Activated naive CD8-positive, alpha-beta T cell treated with anti-CD3 and anti-CD28 coated beads, Interleukin-2, amount 50 U/mL, for 16 hours (primary cell): ENCODE measurements at regions not wholly inside any gene's neighbourhood (a gene's known extent, or its start where the extent isn't known, plus 50 kb on each side); places are given as distances from the start of the nearest gene placed in this dataset.
"Not testable (repeated sequence)": the region's sequence is repeated elsewhere in the genome, so short reads cannot be mapped to it uniquely, and the experiment has no call there.

Source experiments
- DNase-seq: peaks from one replicate; pipeline ENCODE4 v3.0.0-alpha.2; 2020; ENCODE audit warnings: low read depth, low spot score

- DNase-seq = no peak
These were observed 252.7 kb downstream of the KCNRG start for GRCh38 chr13:50267917-50268316.

DNA sequence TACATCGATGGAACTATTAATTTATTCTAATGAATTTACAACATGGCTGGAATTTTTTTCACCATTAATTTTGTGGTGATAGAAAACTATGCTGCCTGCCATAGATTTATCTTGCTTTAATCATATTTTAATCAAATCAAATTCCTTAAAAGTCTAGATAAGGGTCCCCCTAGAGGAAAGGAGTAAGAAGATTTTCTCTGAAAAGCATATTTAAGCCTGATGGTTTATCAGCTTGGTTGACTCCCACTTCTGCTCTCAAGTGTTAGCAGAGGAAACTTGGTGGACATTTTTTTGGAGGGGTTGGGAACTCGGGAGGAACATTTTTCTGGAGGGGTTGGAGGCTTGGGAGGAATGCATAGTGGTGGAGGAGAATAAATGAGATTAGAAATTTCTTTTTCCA is 253.3 kb downstream of the KCNRG start:
- no peak for DNase-seq

DNA sequence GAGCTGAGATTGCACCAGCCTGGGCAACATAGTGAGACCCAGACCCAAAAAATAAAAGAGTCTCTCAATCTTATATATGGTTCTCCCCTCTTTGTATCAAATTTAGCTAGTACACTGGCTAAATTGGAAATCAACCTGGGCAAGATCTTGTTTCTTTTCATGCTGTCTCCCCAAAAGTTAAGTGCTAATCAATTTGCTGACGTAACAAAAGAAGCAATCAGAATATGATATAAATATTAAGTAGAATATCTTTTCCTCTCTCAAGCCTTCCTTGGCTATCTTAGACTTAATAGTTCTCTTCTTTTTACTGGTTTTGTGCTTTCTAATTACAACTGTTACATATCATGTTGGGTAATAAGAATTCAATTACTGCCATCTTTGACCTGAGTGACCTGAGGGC is 258.9 kb downstream of the KCNRG start:
- no peak for DNase-seq

DNA sequence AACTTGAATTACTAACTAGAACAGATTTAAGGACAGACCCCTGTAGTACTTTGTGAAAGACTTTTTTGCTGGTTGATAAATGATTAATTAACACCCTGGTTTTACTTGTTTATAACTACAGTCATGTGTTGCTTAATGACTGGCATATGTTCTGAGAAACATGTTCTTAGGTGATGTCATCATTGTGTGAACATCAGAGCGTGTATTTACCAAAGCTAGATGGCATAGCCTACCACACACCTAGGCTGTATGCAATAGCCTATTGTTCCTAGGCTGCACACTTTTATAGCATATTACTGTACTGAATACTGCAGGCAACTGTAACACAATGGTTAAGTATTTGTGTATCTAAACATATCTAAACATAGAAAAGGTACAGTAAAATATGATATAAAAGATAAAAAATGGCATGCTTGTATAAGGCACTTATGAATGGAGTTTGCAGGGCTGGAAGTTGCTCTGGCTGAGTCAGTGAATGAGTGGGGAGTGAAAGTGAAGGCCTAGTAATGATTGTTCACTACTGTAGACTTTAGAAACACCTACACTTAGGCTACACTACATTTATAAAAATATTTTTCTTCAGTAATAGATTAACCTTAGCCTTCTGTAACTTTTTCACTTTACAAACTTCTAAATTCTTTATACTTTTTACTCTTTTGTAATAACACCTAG is 260.3 kb downstream of the KCNRG start:
- DNase-seq = no peak

DNA sequence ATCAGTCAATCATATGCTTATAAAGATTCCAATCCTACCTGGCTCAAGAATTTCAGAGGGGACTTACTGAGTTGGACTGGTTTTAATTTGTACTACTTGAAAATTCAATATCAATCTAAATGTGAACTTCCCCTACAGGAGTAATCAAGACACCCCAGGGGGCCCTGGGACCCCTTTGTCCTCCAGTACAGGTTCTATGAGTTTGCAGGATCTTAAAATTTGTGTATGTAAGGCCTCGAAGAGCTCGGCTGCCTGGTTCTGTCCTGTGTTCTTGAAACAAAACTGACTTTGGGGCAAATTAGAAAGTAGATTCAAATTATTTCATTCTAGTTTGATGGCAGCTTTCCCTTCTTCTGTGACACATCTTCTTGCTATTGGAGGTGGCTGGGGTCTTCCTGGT is 261.3 kb downstream of the KCNRG start:
- no peak for DNase-seq

GRCh38 chr13:50277127-50277526 is 261.9 kb downstream of the KCNRG start:
- no peak for DNase-seq

DNA sequence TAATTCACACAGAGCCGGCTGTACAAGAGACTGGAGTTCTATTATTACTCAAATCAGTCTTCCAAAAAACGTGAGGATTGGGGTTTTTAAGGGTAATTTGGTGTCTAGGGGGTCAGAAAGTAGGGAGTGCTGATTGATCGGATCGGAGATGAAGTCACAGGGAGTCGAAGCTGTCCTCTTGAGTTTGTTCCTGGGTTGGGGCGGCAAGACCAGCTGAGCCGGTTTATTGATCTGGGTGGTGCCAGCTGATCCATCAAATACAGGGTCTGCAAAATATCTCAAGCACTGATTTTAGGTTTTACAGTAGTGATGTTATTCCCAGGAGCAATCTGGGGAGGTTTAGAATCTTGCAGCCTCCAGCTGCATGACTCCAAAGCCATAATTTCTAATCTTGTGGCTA is 262.7 kb downstream of the KCNRG start:
- DNase-seq = no peak

DNA sequence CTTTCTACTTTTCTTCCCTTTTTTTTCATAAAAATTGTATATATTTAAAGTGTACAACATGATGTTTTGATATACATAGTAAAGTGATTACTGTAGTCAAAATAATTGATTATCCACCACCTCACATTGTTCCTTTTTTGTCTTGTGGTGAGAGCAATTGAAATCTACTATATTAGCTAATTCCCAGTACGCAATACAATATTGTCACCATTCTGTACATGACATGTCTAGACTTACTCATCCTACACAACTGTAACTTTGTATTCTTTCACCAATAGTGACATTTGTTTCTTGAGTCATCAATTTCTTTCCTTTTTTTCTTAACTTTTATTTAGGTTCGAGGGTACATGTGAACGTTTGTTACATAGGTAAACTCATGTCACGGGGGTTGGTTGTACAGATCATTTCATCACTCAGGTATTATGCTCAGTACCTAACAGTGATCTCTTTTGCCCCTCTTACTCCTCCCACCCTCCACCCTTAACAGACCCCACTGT is 265.2 kb downstream of the KCNRG start:
- no peak for DNase-seq

- DNase-seq = no peak
These were observed 266.8 kb downstream of the KCNRG start for GRCh38 chr13:50282016-50282415.

DNA sequence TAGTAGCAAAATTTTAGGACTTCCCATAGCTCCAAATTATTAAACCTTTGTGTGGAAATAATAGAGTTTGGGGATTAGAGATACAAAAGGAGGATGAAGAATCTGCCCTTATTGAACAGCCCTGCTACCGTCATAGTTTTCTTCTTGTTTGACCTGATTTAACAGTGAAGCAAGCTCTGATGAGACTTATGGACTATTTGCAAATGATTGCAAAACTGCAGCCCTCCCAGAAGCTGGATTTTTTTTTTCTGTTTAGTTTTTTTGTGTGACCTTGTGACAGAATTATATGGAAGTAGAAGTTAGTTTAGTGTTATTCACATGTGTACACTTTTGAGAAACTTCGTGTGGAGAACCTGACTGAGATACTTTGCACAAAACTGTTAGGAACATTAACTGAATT is 267.8 kb downstream of the KCNRG start:
- no peak for DNase-seq

DNA sequence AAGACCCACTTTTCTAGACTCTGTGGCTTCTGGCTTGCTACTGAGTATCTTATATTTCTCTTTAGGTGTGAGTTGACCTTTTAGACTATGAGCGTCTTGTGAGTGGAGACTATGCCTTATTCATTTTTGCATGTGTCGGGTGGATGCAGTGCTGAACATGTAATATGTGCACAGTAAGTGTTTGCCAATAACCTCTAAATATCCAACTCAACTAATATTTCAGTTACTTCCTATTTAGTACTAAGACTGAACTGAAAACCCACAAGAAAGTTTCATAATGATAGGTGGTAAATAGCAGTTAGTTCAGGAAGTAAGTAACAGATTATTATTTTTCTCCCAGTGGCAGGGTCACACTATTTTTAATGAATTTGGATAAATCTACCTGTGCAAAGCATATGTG is 269.3 kb downstream of the KCNRG start:
- DNase-seq = no peak

DNA sequence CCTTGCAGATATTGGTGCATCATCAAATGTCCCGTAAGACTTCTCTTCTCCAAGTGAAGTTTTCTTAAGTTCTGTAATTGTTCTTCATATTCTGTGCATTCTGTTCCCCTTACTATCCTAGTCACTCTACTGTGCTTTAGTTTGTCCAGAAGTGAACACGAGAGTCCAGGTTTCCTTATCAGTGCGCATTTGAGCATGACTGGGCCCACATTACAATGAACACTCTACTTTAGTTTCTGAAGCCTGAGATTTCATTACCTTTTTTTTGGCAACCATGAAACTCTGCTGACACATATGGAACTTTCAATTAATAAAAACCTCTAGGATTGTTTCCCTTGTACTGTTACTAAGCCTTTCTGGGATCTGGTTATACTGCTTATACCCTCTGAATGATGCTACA is 270.0 kb downstream of the KCNRG start:
- DNase-seq = no peak

GRCh38 chr13:50286324-50286723 is 271.1 kb downstream of the KCNRG start:
- DNase-seq = no peak

GRCh38 chr13:50290186-50290585 is 274.9 kb downstream of the KCNRG start:
- no peak for DNase-seq

DNA sequence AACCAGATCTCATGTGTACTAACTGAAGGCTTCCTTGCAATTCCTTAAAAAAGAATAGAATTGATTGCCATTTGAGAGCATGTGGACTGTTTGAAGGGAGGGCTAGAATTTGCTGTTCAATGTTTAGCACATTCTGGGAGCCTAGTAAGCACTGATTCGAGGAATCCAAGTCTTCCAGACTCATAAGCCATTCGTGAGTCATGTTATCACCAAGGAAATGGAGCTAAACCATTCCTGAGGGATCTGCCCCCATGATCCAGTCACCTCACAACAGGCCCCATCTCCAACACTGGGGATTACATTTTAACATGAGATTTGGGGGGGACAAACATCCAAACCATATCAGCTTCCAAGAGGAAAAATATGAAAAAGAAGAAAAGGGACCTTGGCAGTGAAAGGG is 276.4 kb downstream of the KCNRG start:
- no peak for DNase-seq

- no peak for DNase-seq
These were observed 276.8 kb downstream of the KCNRG start for GRCh38 chr13:50292081-50292480.

DNA sequence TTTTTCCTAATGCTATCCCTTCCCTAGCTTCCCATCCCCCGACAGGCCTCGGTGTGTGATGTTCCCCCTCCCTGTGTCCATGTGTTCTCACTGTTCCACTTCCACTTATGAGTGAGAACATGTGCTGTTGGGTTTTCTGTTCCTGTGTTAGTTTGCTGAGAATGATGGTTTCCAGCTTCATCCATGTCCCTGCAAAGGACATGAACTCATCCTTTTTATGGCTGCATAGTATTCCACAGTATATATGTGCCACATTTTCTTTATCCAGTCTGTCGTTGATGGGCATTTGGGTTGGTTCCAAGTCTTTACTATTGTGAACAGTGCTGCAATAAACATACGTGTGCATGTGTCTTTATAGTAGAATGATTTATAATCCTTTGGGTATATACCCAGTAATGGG is 279.2 kb downstream of the KCNRG start:
- DNase-seq = not testable (repeated sequence)

DNA sequence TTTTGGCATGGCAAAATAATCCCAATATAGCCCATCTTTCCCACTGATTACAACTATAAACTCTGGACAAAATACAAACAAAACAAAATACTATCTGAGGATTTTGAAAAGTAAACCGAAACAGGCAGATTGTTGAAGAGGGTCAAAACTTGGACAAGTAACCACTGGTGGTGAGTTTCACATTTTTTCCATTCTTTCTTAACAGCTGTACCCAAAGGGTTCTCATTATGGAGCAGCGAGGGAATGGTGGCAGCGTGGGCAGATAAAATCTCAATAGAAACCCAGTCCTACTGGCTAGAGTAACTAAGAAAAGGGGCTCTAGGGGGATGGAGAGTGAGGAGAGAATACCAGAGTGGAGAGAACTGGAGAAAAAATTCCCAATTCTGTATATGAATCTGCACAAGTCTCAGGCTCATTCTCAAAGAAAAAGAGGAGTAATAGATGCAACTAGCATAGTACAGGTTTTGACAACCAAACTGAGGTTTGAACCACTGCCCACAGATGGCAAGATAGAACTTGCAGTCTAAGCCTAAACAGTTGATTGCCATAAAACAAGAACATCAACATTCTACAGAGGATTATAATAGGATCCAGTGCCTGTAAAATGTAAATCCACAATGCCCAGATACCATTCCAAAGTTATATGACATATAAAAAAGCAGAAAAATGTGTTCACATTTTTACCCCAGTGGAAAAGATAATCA is 284.5 kb downstream of the KCNRG start:
- DNase-seq = no peak

DNA sequence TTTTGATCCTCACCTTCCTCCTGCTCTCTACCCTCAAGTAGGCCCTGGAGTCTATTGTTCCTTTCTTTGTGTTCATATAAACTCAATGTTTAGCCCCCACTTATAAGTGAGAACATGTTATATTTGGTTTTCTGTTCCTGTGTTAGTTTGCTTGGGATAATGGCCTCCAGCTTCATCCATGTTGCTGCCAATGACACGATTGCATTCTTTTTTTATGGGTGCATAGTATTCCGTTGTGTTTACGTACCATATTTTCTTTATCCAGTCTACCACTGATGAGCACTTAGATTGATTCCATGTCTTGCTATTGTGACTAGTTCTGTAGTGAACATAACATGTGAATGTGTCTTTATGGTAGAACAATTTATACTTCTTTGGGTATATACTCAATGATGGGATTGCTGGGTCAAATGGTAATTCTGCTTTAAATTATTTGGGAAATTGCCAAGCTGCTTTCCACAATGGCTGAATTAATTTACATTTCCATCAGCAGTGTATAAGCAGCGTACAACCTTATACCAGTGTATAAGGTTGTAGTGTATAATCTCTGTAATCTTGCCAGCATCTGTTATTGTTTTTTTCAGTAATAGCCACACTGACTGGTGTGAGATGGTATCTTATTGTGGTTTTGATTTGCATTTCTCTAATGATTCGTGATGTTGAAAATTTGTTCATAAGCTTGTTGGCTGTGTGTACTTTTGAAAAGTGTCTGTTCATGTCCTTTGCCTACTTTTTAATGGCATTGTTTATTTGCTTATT is 288.9 kb downstream of the KCNRG start:
- no peak for DNase-seq

DNA sequence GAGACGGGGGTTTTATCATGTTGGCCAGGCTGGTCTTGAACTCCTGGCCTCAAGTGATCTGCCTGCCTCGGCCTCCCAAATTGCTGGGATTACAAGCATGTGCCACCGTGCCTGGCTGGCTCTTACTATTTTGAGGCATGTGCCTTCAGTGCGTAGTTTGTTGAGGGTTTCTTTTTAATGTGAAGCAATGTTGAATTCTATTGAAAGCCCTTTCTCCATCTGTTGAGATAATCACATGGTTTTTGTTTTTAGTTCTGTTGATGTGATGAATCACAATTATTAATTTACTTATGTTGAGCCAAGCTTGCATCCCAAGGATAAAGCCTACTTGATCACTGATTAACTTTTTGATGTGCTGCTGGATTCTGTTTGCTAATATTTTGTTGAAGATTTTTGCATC is 290.9 kb downstream of the KCNRG start:
- no peak for DNase-seq

GRCh38 chr13:50309318-50309717 is 294.1 kb downstream of the KCNRG start:
- DNase-seq = no peak

- no peak for DNase-seq
These were observed 294.8 kb downstream of the KCNRG start for GRCh38 chr13:50309882-50310594.
